A549 (cell line): ENCODE measurements at regions not wholly inside any gene's neighbourhood (a gene's known extent, or its start where the extent isn't known, plus 50 kb on each side); places are given as distances from the start of the nearest gene placed in this dataset.
"Not testable (repeated sequence)": the region's sequence is repeated elsewhere in the genome, so short reads cannot be mapped to it uniquely, and the experiment has no call there.

Source experiments
- ATAC-seq, 2 experiments: fragments of 200-7000 bp in 1 of 2; fragments of >200 bp in 1 of 2; cut with Nextera tagmentation in 1 of 2; cut with Tn5 transposase in 1 of 2; 3 replicates each; pipeline versions ENCODE4 v1.8.0 to v1.9.1; 2018 to 2020; ENCODE audit warnings: mild to moderate bottlenecking in 1 of 2, moderate library complexity in 1 of 2
- CTCF ChIA-PET: fragments of 300-600 bp; sonication (Branson Sonifier 250); formaldehyde crosslinking; extraction: SDS; loops from one replicate; lab custom pipeline; 2021; ENCODE audit warnings: antibody characterized with exemption, inconsistent platforms; lab: Yijun Ruan, JAX
- POLR2A ChIA-PET: fragments of 350-600 bp; formaldehyde crosslinking; extraction: SDS; loops from one replicate; lab custom pipeline; 2021; ENCODE audit warnings: antibody characterized with exemption, inconsistent platforms; lab: Yijun Ruan, JAX
- DNase-seq, 2 experiments: peaks; one replicate each; pipeline versions ENCODE4 v3.0.0 to v3.0.0-alpha.2; 2011 to 2016; ENCODE audit warnings: low read depth in 1 of 2, low spot score in 1 of 2
- FAIRE-seq: peaks from 2 replicates; lab custom pipeline; 2011; peaks lifted over from hg19 to GRCh38; lab: Jason Lieb, UNC
- H3K27ac ChIP-seq, 2 experiments: fragments of >200 bp; sonication (Bioruptor Twin); formaldehyde crosslinking; 3 replicates each; pipeline ENCODE4 v1.5.1; 2016 to 2017
- H3K4me1 ChIP-seq: fragments of >200 bp; sonication (Bioruptor Twin); formaldehyde crosslinking; 3 replicates; pipeline ENCODE4 v1.6.1; 2016
- H3K4me2 ChIP-seq: fragments of >200 bp; sonication (Bioruptor Twin); formaldehyde crosslinking; 3 replicates; pipeline ENCODE4 v1.6.1; 2016
- H3K4me3 ChIP-seq: fragments of >200 bp; sonication (Bioruptor Twin); formaldehyde crosslinking; 3 replicates; pipeline ENCODE4 v1.5.1; 2016
- H3K9me3 ChIP-seq: fragments of >200 bp; sonication (Bioruptor Twin); formaldehyde crosslinking; 3 replicates; pipeline ENCODE4 v1.6.1; 2016
- BCL3 ChIP-seq: fragments of >200 bp; sonication (Bioruptor Twin); formaldehyde crosslinking; IDR thresholded peaks from 3 replicates; pipeline ENCODE4 v1.6.1; 2016
- EHF ChIP-seq: fragments of 250-450 bp; sonication (Bioruptor Pico); IDR thresholded peaks from 2 replicates; pipeline ENCODE4 v1.5.0; 2020; ENCODE audit warnings: mild to moderate bottlenecking
- EHMT2 ChIP-seq: fragments of 200-600 bp; sonication (generic); IDR thresholded peaks from 2 replicates; pipeline ENCODE4 v1.6.1; 2016; ENCODE audit warnings: antibody characterized with exemption, low read depth, mild to moderate bottlenecking, moderate library complexity
- FOSB ChIP-seq: fragments of 250-450 bp; sonication (Bioruptor Pico); IDR thresholded peaks from 2 replicates; pipeline ENCODE4 v1.5.0; 2020; ENCODE audit warnings: mild to moderate bottlenecking, moderate library complexity
- HES2 ChIP-seq: fragments of >200 bp; sonication (Bioruptor Twin); formaldehyde crosslinking; IDR thresholded peaks from 2 replicates; pipeline ENCODE4 v1.6.1; 2016
- HEYL ChIP-seq: fragments of 250-450 bp; sonication (Bioruptor Pico); IDR thresholded peaks from 2 replicates; pipeline ENCODE4 v1.8.0; 2021; ENCODE audit warnings: mild to moderate bottlenecking, moderate library complexity
- HMGXB4 ChIP-seq: fragments of 250-450 bp; sonication (Bioruptor Pico); IDR thresholded peaks from 2 replicates; pipeline ENCODE4 v1.5.0; 2021; ENCODE audit warnings: mild to moderate bottlenecking, moderate library complexity, borderline replicate concordance
- HOXA7 ChIP-seq: fragments of 250-450 bp; sonication (Bioruptor Pico); IDR thresholded peaks from 2 replicates; pipeline ENCODE4 v1.5.0; 2020; ENCODE audit warnings: mild to moderate bottlenecking, moderate library complexity
- JUN ChIP-seq, 2 experiments: fragments of >200 bp; sonication (Bioruptor Twin); formaldehyde crosslinking; IDR thresholded peaks; 2 replicates in 1 of 2; 3 replicates in 1 of 2; pipeline ENCODE4 v1.6.1; 2016 to 2017
- KDM5A ChIP-seq: fragments of 200-600 bp; sonication (generic); IDR thresholded peaks from 2 replicates; pipeline ENCODE4 v1.6.1; 2016; ENCODE audit warnings: antibody characterized with exemption, mild to moderate bottlenecking
- MAFK ChIP-seq: fragments of 450-650 bp; IDR thresholded peaks from 2 replicates; pipeline ENCODE4 v1.6.1; 2014; ENCODE audit not compliant: partially characterized antibody
- NFE2L2 ChIP-seq: fragments of 150-350 bp; conservative IDR thresholded peaks from 2 replicates; pipeline ENCODE4 v1.6.1; 2014; ENCODE audit warnings: low read length
- NR3C1 ChIP-seq: fragments of >200 bp; sonication (Bioruptor Twin); formaldehyde crosslinking; IDR thresholded peaks from 3 replicates; pipeline ENCODE4 v1.6.1; 2017
- POLR2A ChIP-seq: IDR thresholded peaks from 2 replicates; pipeline ENCODE4 v1.6.1; 2012; ENCODE audit warnings: mild to moderate bottlenecking, low read length
- POLR2AphosphoS2 ChIP-seq: conservative IDR thresholded peaks from 2 replicates; pipeline ENCODE4 v1.6.1; 2012; ENCODE audit warnings: low read length, improper control_type of control experiment, inconsistent platforms
- RARB ChIP-seq: fragments of 250-450 bp; sonication (Bioruptor Pico); IDR thresholded peaks from 2 replicates; pipeline ENCODE4 v1.8.0; 2021; ENCODE audit warnings: mild to moderate bottlenecking, moderate library complexity
- RCOR1 ChIP-seq: fragments of 150-350 bp; IDR thresholded peaks from 2 replicates; pipeline ENCODE4 v1.6.1; 2014; ENCODE audit warnings: antibody characterized with exemption, low read length, low read depth
- RNF2 ChIP-seq: fragments of 200-600 bp; sonication (generic); IDR thresholded peaks from 2 replicates; pipeline ENCODE4 v1.6.1; 2016; ENCODE audit warnings: low read depth, mild to moderate bottlenecking, antibody characterized with exemption, moderate library complexity, borderline replicate concordance
- SMC3 ChIP-seq: fragments of >200 bp; sonication (Bioruptor Twin); formaldehyde crosslinking; IDR thresholded peaks from 3 replicates; pipeline ENCODE4 v1.6.1; 2018; ENCODE audit warnings: inconsistent platforms
- TP53 ChIP-seq: fragments of 250-450 bp; sonication (Bioruptor Pico); IDR thresholded peaks from 2 replicates; pipeline ENCODE4 v1.5.0; 2021; ENCODE audit warnings: mild to moderate bottlenecking, moderate library complexity
- ZSCAN20 ChIP-seq: fragments of 250-450 bp; sonication (Bioruptor Pico); IDR thresholded peaks from 2 replicates; pipeline ENCODE4 v1.8.0; 2022; ENCODE audit warnings: mild to moderate bottlenecking, moderate library complexity
- WGBS: methylation state at CpG from one replicate; pipeline ENCODE4 v1.1.6; 2017; ENCODE audit errors: missing lambda C conversion rate; 5-methylcytosine and 5-hydroxymethylcytosine counted together
- TF ChIP-seq, protein P1 (sequence below): fragments of 250-450 bp; sonication (Bioruptor Pico); IDR thresholded peaks from 2 replicates; pipeline ENCODE4 v1.5.0; 2020; ENCODE audit warnings: low read depth, mild to moderate bottlenecking, moderate library complexity
- TF ChIP-seq, protein P2 (sequence below): IDR thresholded peaks from 2 replicates; pipeline ENCODE4 v1.6.1; 2012; ENCODE audit warnings: low read depth, borderline replicate concordance
- TF ChIP-seq, protein P3 (sequence below): fragments of 450-650 bp; IDR thresholded peaks from 2 replicates; pipeline ENCODE4 v1.6.1; 2014; ENCODE audit warnings: antibody characterized with exemption

GRCh38 chr7:83259064-83259463 lies 96.4 kb upstream of the PCLO start:
- ATAC-seq: no peak
- Histone ChIP-seq H3K27ac (no peak overlapping the region), H3K4me1 (no peaks in the 10 kb centered on the region), H3K9me3 (no peaks in the 10 kb centered on the region), H3K4me3 (no peak overlapping the region), H3K4me2 (no peak overlapping the region)
- 32% methylated on average over 2 of the region's 2 CpGs for WGBS
- no peak for FAIRE-seq
- ChIA-PET CTCF (interaction anchor here (1.3 to 1.5 kb wide), 2 partner anchors 11 to 519 kb away, joined by 3 to 4 read pairs; no protein-coding TSS in a partner anchor), POLR2A (no interaction called here)
- TF ChIP-seq HOXA7 (CRISPR knock-in tag) (no peak), HMGXB4 (CRISPR knock-in tag) (no peak), RCOR1 (no peak), NR3C1 (no peak), EHMT2 (no peak), ZSCAN20 (CRISPR knock-in tag) (no peak), FOSB (no peak), EHF (CRISPR knock-in tag) (no peak), POLR2A (no peak), KDM5A (no peak), BCL3 (no peak), RARB (CRISPR knock-in tag) (no peak), SMC3 (no peak), HES2 (no peak), TP53 (CRISPR knock-in tag) (no peak), HEYL (CRISPR knock-in tag) (no peak)
- TF ChIP-seq, protein P1, sequence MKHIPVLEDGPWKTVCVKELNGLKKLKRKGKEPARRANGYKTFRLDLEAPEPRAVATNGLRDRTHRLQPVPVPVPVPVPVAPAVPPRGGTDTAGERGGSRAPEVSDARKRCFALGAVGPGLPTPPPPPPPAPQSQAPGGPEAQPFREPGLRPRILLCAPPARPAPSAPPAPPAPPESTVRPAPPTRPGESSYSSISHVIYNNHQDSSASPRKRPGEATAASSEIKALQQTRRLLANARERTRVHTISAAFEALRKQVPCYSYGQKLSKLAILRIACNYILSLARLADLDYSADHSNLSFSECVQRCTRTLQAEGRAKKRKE (CRISPR knock-in tag): no peak
- TF ChIP-seq, protein P2, sequence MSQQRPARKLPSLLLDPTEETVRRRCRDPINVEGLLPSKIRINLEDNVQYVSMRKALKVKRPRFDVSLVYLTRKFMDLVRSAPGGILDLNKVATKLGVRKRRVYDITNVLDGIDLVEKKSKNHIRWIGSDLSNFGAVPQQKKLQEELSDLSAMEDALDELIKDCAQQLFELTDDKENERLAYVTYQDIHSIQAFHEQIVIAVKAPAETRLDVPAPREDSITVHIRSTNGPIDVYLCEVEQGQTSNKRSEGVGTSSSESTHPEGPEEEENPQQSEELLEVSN: no peak
- TF ChIP-seq, protein P3, sequence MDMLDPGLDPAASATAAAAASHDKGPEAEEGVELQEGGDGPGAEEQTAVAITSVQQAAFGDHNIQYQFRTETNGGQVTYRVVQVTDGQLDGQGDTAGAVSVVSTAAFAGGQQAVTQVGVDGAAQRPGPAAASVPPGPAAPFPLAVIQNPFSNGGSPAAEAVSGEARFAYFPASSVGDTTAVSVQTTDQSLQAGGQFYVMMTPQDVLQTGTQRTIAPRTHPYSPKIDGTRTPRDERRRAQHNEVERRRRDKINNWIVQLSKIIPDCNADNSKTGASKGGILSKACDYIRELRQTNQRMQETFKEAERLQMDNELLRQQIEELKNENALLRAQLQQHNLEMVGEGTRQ: no peak
- DNase-seq: no peak

DNA sequence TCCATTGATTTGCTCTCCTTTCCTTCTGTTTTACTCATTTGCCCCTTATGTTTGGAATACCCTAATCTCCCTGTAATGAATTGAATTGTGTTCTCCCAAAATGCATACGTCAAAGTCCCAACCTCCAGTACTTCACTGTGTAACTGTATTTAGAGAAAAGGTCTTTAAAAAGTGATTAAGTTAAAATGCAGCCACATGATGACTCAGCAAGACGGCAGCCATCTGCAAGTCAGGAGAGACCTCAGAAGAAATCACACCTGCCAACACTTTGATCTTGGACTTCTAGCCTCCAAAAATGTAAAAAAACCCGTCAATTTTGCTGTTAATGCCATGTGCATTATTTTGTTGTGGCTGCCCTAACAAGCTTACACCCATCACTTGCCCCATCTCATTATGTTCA lies 85.3 kb upstream of the PCLO start:
- ATAC-seq (no peak), FAIRE-seq (no peak), DNase-seq (peak in 1 of 2 experiments; percentile 5)
- no peak overlapping the region for H3K4me2 ChIP-seq
- H3K27ac ChIP-seq: 0 out of 6 replicates have a peak overlapping the region, but pooled peaks of 1 of the 2 experiments have one; percentile 20
- 66% methylated on average over 3 of the region's 3 CpGs for whole genome bisulfite sequencing
- no peak for TF ChIP-seq JUN (IDR thresholded peaks at IDR 0.05)
- peak; percentile 79 for TF ChIP-seq MAFK
- TF ChIP-seq POLR2AphosphoS2: no peak
- no peak for TF ChIP-seq NFE2L2
- TF ChIP-seq, protein P3: no peak
- TF ChIP-seq RNF2: no peak
- 0 out of 3 replicates have a peak, but pooled peaks cover 2% of the 10 kb centered on the region for H3K4me1 ChIP-seq
- H3K4me3 ChIP-seq: no peak overlapping the region
- CTCF ChIA-PET: interaction anchor here (0.9 kb wide), 1 partner anchor 11 kb away, joined by 4 read pairs; no protein-coding TSS in a partner anchor
- H3K9me3 ChIP-seq: no peaks in the 10 kb centered on the region
- POLR2A ChIA-PET: no interaction called here

GRCh38 chr7:83219231-83219630 lies 56.5 kb upstream of the PCLO start:
- H3K4me3 ChIP-seq, FAIRE-seq, H3K4me1 ChIP-seq, POLR2A ChIA-PET, H3K4me2 ChIP-seq, H3K9me3 ChIP-seq, ATAC-seq, H3K27ac ChIP-seq, DNase-seq, CTCF ChIA-PET: not testable (repeated sequence)
- WGBS: 26% methylated on average over 5 of the region's 5 CpGs
